GM21576 (cell line): ENCODE measurements at regions not wholly inside any gene's neighbourhood (a gene's known extent, or its start where the extent isn't known, plus 50 kb on each side); places are given as distances from the start of the nearest gene placed in this dataset.
"Not testable (repeated sequence)": the region's sequence is repeated elsewhere in the genome, so short reads cannot be mapped to it uniquely, and the experiment has no call there.

Experiments used
- ATAC-seq: cut with Tn5 transposase; IDR thresholded peaks from one replicate; pipeline ENCODE4 v1.9.1; 2021; ENCODE audit warnings: mild to moderate bottlenecking, moderate library complexity; ENCODE audit not compliant: unreplicated experiment

GRCh38 chr3:180409883-180410282 is 192.1 kb upstream of the TTC14 start:
- no peak for ATAC-seq

- ATAC-seq = no peak
Observed at GRCh38 chr3:180414157-180414556, 187.8 kb upstream of the TTC14 start.

- no peak for ATAC-seq
Observed at GRCh38 chr3:180416111-180416594, 185.8 kb upstream of the TTC14 start.

GRCh38 chr3:180417241-180417640 is 184.7 kb upstream of the TTC14 start:
- ATAC-seq = no peak

- no peak for ATAC-seq
Observed at GRCh38 chr3:180420016-180420415, 181.9 kb upstream of the TTC14 start.

- ATAC-seq = no peak
Observed at GRCh38 chr3:180420804-180421203, 181.2 kb upstream of the TTC14 start.

- ATAC-seq = no peak
Observed at GRCh38 chr3:180421221-180421620, 180.7 kb upstream of the TTC14 start.

GRCh38 chr3:180421721-180422120 is 180.2 kb upstream of the TTC14 start:
- no peak for ATAC-seq

- ATAC-seq = not testable (repeated sequence)
Observed at GRCh38 chr3:180424305-180424704, 177.7 kb upstream of the TTC14 start.

GRCh38 chr3:180430896-180431295 is 171.1 kb upstream of the TTC14 start:
- no peak for ATAC-seq

GRCh38 chr3:180433152-180433551 is 168.8 kb upstream of the TTC14 start:
- ATAC-seq = no peak

- no peak for ATAC-seq
Observed at GRCh38 chr3:180447136-180447535, 154.8 kb upstream of the TTC14 start.

GRCh38 chr3:180448407-180448806 is 153.6 kb upstream of the TTC14 start:
- ATAC-seq = not testable (repeated sequence)

- ATAC-seq = no peak
Observed at GRCh38 chr3:180457225-180457624, 144.7 kb upstream of the TTC14 start.

GRCh38 chr3:180466401-180467011 is 135.5 kb upstream of the TTC14 start:
- ATAC-seq = no peak

- ATAC-seq = no peak
Observed at GRCh38 chr3:180467177-180467576, 134.8 kb upstream of the TTC14 start.

- no peak for ATAC-seq
Observed at GRCh38 chr3:180469149-180469548, 132.8 kb upstream of the TTC14 start.

- ATAC-seq = no peak
Observed at GRCh38 chr3:180478695-180479094, 123.3 kb upstream of the TTC14 start.

GRCh38 chr3:180492047-180492446 is 109.9 kb upstream of the TTC14 start:
- ATAC-seq = no peak

GRCh38 chr3:180496995-180497394 is 105.0 kb upstream of the TTC14 start:
- ATAC-seq = no peak

- no peak for ATAC-seq
Observed at GRCh38 chr3:180516368-180516767, 85.6 kb upstream of the TTC14 start.

- no peak for ATAC-seq
Observed at GRCh38 chr3:180523040-180523439, 78.9 kb upstream of the TTC14 start.

GRCh38 chr3:180528843-180529242 is 73.1 kb upstream of the TTC14 start:
- ATAC-seq = no peak
